ENCODE measurements at regions not wholly inside any gene's neighbourhood (a gene's known extent, or its start where the extent isn't known, plus 50 kb on each side); places are given as distances from the start of the nearest gene placed in this dataset.

- TF ChIP-seq CTCF (IDR thresholded peaks at IDR 0.05) = no peak
- no peak for TF ChIP-seq POLR2A (IDR thresholded peaks at IDR 0.05)
- TF ChIP-seq POLR2AphosphoS5 (IDR thresholded peaks at IDR 0.05) = no peak
- TF ChIP-seq EP300 (IDR thresholded peaks at IDR 0.05) = no peak
Observed at GRCh38 chr2:180577567-180577966, 402.8 kb upstream of the UBE2E3 start.
